DMS 273 treated with DMSO at 0.1 percent for 48 hours (cell line): ENCODE measurements at regions not wholly inside any gene's neighbourhood (a gene's known extent, or its start where the extent isn't known, plus 50 kb on each side); places are given as distances from the start of the nearest gene placed in this dataset.
"Not testable (repeated sequence)": the region's sequence is repeated elsewhere in the genome, so short reads cannot be mapped to it uniquely, and the experiment has no call there.

Experiments
- DNase-seq: peaks from one replicate; lab custom pipeline; 2025; lab: John Stamatoyannopoulos, UW

DNA sequence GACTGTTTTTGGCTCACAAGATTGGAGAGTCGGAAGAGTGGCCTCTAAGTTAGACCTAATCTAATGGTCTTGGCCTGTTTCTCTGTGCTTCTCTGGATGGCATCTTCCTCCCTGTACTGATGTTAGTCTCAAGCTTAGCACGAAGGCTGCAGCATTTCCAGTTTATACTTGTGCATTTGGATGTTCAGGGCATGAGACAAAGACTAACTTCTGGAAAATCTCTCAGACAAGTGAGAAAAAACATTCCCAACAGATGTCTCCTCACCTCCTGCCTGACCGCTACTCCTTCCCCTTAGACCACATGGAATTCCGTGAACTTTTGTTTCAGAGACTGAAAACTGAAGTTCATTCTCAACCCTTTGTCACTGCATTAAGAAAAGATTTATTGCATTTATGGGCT lies 410.8 kb upstream of the MCTP2 start:
- DNase-seq: no peak

- DNase-seq: no peak
Measured at GRCh38 chr15:93819826-93820225, 411.5 kb upstream of the MCTP2 start.

DNA sequence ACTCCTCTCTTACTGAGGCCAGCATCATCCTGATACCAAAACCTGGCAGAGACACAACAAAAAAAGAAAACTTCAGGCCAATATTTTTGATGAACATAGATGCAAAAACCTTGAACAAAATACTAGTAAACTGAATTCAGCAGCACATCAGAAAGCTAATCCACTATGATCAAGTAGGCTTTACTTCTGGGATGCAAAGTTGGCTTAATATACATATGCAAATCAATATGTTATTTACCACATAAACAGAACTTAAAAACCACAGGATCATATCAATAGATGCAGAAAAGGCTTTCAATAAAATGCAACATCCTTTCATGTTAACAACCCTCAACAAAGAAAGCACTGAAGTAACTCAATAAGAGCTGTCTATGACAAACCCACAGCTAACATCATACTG lies 414.5 kb upstream of the MCTP2 start:
- DNase-seq: no peak

GRCh38 chr15:93811305-93811704 lies 420.1 kb upstream of the MCTP2 start:
- DNase-seq: no peak

- DNase-seq: no peak
Measured at GRCh38 chr15:93809516-93809915, 421.8 kb upstream of the MCTP2 start.

GRCh38 chr15:93803421-93804152 lies 427.8 kb upstream of the MCTP2 start:
- DNase-seq: no peak

DNA sequence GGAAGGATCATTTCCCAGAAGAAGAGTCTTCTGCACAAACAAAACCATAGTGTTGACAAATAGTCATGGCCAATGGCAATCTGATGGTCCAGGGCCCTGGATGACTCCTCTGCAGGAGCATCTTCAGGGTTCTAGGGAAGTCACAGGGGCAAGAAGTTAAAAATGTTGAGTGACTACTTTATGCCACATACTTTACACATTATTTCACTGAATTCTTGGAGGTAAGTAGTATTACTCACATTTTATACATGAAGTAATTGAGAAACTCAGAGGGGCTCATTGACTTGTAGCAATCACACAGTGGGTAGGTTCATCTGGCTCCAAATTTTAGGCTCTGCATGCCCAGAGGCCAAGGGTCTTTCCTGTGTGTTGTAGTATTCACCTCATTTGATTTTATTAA lies 430.2 kb upstream of the MCTP2 start:
- DNase-seq: no peak

DNA sequence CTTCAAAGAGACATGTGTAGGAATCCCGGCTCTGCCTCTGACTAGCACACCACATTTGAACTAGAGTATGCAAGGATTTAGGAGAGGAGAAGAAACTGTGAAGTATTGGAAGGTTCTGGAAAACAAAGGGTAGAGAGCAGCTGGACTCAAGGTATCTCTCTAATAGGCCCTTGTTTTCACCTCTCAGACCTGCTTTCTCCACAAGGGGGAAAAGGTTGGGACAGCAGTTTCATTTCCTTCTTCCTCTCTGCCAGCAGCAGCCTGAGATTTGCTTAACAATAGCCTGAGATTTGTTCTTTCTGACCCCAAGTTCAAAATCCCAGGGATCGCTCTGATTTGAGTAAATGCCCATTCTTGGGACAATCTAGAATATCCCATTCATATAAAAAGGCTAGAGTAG lies 430.6 kb upstream of the MCTP2 start:
- DNase-seq: no peak

- DNase-seq: no peak
Measured at GRCh38 chr15:93789441-93789840, 441.9 kb upstream of the MCTP2 start.

GRCh38 chr15:93780073-93780472 lies 451.3 kb upstream of the MCTP2 start:
- no peak for DNase-seq

- DNase-seq: no peak
Measured at GRCh38 chr15:93779341-93779740, 452.0 kb upstream of the MCTP2 start.

- DNase-seq: no peak
Measured at GRCh38 chr15:93771196-93772030, 459.9 kb upstream of the MCTP2 start.

DNA sequence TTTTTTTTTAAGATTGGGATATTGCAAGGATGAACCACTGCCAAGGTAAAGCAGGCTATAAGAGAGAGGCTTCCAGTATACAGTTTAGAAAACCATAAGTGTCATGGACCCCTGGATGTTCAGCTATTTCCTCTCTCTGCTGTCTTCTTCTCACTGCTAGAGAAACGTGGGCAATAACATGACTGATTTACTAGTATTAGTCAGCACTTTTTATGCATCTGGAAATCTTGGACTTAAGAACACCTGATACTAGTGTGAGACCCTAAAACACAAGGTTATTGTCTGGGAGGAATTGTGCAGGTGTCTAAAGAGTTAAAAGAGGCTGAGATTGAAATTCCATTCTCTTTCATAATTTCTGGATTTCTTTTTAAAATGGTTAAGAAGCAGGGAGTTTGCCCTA lies 460.6 kb upstream of the MCTP2 start:
- no peak for DNase-seq

GRCh38 chr15:93762036-93762435 lies 469.3 kb upstream of the MCTP2 start:
- DNase-seq: no peak

- no peak for DNase-seq
Measured at GRCh38 chr15:93759629-93760028, 471.7 kb upstream of the MCTP2 start.

GRCh38 chr15:93758824-93759223 lies 472.5 kb upstream of the MCTP2 start:
- no peak for DNase-seq

DNA sequence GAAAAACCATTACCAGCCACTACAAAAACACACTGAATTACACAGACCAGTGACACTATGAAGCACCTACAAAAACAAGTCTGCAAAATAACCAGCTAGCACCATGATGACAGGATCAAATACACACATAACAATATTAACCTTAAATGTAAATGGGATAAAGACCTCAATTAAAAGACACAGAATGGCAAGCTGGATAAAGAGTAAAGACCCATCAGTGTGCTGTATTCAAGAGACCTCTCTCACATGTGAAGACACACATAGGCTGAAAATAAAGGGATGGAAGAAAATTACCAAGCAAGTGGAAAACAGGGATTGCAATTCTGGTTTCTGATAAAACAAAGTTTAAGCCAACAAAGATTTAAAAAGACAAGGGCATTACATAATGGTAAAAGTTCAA lies 482.7 kb upstream of the MCTP2 start:
- DNase-seq: no peak

GRCh38 chr15:93734976-93735375 lies 496.4 kb upstream of the MCTP2 start:
- not testable (repeated sequence) for DNase-seq

- DNase-seq: no peak
Measured at GRCh38 chr15:93730724-93731123, 500.6 kb upstream of the MCTP2 start.

DNA sequence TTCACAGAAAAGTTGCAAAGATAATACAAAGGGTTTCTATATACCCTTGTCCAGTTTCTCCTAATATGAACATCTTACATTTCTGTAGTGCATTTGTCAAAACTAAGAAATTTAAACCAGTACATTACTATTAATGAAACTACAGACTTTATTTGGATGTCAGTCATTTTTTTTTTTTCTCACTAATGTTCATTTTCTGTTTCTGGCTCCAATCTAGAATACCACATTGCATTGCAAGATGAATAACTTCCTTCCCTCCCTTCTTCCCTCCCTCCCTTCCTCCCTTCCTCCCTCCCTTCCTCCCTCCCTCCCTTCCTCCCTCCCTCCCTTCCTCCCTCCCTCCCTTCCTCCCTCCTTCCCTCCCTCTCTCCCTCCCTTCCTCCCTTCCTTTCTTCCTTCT lies 509.2 kb upstream of the MCTP2 start:
- DNase-seq: no peak

GRCh38 chr15:93720607-93721006 lies 510.8 kb upstream of the MCTP2 start:
- DNase-seq: no peak

GRCh38 chr15:93719921-93720351 lies 511.4 kb upstream of the MCTP2 start:
- no peak for DNase-seq

DNA sequence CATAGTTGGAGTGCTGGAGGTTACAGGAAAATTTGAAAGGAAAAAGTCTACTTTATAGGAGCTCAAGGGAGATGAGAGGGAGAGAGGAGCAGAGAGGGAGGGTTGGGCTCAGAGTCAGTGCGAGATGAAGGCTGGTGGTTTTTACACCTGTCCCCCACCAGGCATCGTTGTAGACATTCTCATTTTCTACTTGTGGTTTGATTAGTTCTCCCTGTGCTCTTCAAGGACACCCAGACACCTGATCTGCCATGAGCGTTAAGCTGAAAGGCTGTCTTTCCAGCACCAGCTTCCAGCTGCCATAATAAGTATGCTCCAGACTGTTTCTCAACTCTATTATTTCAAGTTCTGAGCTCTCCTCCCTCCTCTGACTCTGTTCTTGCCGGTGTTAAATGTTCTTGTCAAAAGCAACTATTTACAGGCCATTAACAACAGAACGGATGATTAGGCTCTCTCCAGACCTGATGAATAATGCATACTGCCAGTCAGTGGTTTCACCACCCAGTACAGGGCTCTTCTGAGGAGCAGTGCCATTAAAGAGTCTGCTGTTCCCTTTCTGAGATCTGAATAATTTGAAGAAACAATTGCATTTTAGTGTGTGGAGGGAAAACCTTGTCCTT lies 514.6 kb upstream of the MCTP2 start:
- DNase-seq: no peak
